HG02623 (cell line): ENCODE measurements at regions not wholly inside any gene's neighbourhood (a gene's known extent, or its start where the extent isn't known, plus 50 kb on each side); places are given as distances from the start of the nearest gene placed in this dataset.
A peak's percentile ranks its signal among the peaks of the same experiment; 100 is the strongest.

Experiments used
- ATAC-seq: cut with Tn5 transposase; IDR thresholded peaks from one replicate; pipeline ENCODE4 v1.9.1; 2021; ENCODE audit warnings: moderate library complexity; ENCODE audit not compliant: unreplicated experiment

- ATAC-seq = no peak
Observed at GRCh38 chr11:29364006-29364405, 652.8 kb downstream of the KCNA4 start.

GRCh38 chr11:29361369-29361768 lies 655.5 kb downstream of the KCNA4 start:
- ATAC-seq = no peak

GRCh38 chr11:29353833-29354232 lies 663.0 kb downstream of the KCNA4 start:
- ATAC-seq = no peak

- ATAC-seq = no peak
Observed at GRCh38 chr11:29352273-29352795, 664.5 kb downstream of the KCNA4 start.

- no peak for ATAC-seq
Observed at GRCh38 chr11:29351301-29351873, 665.4 kb downstream of the KCNA4 start.

GRCh38 chr11:29343465-29344333 lies 673.1 kb downstream of the KCNA4 start:
- peak; percentile 98 for ATAC-seq

- ATAC-seq = no peak
Observed at GRCh38 chr11:29336727-29337575, 679.9 kb downstream of the KCNA4 start.

- ATAC-seq = no peak
Observed at GRCh38 chr11:29334776-29335130, 682.1 kb downstream of the KCNA4 start.

- peak; percentile 90 for ATAC-seq
Observed at GRCh38 chr11:29333993-29334775, 682.6 kb downstream of the KCNA4 start.

GRCh38 chr11:29331451-29332010 lies 685.3 kb downstream of the KCNA4 start:
- no peak for ATAC-seq

- ATAC-seq = no peak
Observed at GRCh38 chr11:29328961-29329441, 687.8 kb downstream of the KCNA4 start.

- ATAC-seq = no peak
Observed at GRCh38 chr11:29327891-29328290, 688.9 kb downstream of the KCNA4 start.

- no peak for ATAC-seq
Observed at GRCh38 chr11:29326757-29327156, 690.1 kb downstream of the KCNA4 start.

GRCh38 chr11:29324328-29324727 lies 692.5 kb downstream of the KCNA4 start:
- ATAC-seq = no peak

GRCh38 chr11:29321293-29322132 lies 695.3 kb downstream of the KCNA4 start:
- ATAC-seq = no peak

- ATAC-seq = no peak
Observed at GRCh38 chr11:29320196-29320595, 696.6 kb downstream of the KCNA4 start.

GRCh38 chr11:29319210-29319609 lies 697.6 kb downstream of the KCNA4 start:
- no peak for ATAC-seq

- ATAC-seq = no peak
Observed at GRCh38 chr11:29318134-29318845, 698.5 kb downstream of the KCNA4 start.

GRCh38 chr11:29317694-29318093 lies 699.1 kb downstream of the KCNA4 start:
- no peak for ATAC-seq
